SK-N-SH treated with all-trans-retinoic acid at 6 μM for 48 hours (cell line): ENCODE measurements at regions not wholly inside any gene's neighbourhood (a gene's known extent, or its start where the extent isn't known, plus 50 kb on each side); places are given as distances from the start of the nearest gene placed in this dataset.

ENCODE experiments used
- ARNTL ChIP-seq: fragments of 450-650 bp; formaldehyde crosslinking; IDR thresholded peaks from 2 replicates; pipeline ENCODE4 v1.5.0; 2020; ENCODE audit warnings: low read depth, mild to moderate bottlenecking, moderate library complexity, borderline replicate concordance
- BACH2 ChIP-seq: fragments of 250-450 bp; sonication (Bioruptor Pico); IDR thresholded peaks from 2 replicates; pipeline ENCODE4 v1.9.0; 2021; ENCODE audit warnings: mild to moderate bottlenecking, borderline replicate concordance
- ISL1 ChIP-seq: fragments of 250-450 bp; sonication (Bioruptor Pico); IDR thresholded peaks from 2 replicates; pipeline ENCODE4 v2.1.2; 2022; ENCODE audit warnings: mild to moderate bottlenecking, moderate library complexity
- OSR1 ChIP-seq: fragments of 250-450 bp; sonication (Bioruptor Pico); IDR thresholded peaks from 2 replicates; pipeline ENCODE4 v1.8.0; 2022; ENCODE audit warnings: moderate library complexity, mild to moderate bottlenecking, inconsistent platforms
- TCF4 ChIP-seq: fragments of 250-450 bp; sonication (Bioruptor Pico); IDR thresholded peaks from 2 replicates; pipeline ENCODE4 v1.8.0; 2021; ENCODE audit warnings: mild to moderate bottlenecking, moderate library complexity, borderline replicate concordance
- ZC3H10 ChIP-seq: fragments of 250-450 bp; sonication (Bioruptor Pico); IDR thresholded peaks from 2 replicates; pipeline ENCODE4 v1.5.1; 2021; ENCODE audit warnings: mild to moderate bottlenecking, moderate library complexity
- ZFP3 ChIP-seq: fragments of 250-450 bp; sonication (Bioruptor Pico); IDR thresholded peaks from 2 replicates; pipeline ENCODE4 v1.5.0; 2020; ENCODE audit warnings: mild to moderate bottlenecking, moderate library complexity
- ZNF70 ChIP-seq: fragments of 450-650 bp; formaldehyde crosslinking; IDR thresholded peaks from 2 replicates; pipeline ENCODE4 v1.5.0; 2020; ENCODE audit warnings: mild to moderate bottlenecking, moderate library complexity
- TF ChIP-seq, protein P1 (sequence below): fragments of 250-450 bp; sonication (Bioruptor Pico); IDR thresholded peaks from 2 replicates; pipeline ENCODE4 v1.8.0; 2020; ENCODE audit warnings: mild to moderate bottlenecking, moderate library complexity, borderline replicate concordance
- TF ChIP-seq, protein P2 (sequence below): fragments of 250-450 bp; sonication (Bioruptor Pico); IDR thresholded peaks from 2 replicates; pipeline ENCODE4 v1.5.1; 2020; ENCODE audit warnings: low read depth, mild to moderate bottlenecking, moderate library complexity

DNA sequence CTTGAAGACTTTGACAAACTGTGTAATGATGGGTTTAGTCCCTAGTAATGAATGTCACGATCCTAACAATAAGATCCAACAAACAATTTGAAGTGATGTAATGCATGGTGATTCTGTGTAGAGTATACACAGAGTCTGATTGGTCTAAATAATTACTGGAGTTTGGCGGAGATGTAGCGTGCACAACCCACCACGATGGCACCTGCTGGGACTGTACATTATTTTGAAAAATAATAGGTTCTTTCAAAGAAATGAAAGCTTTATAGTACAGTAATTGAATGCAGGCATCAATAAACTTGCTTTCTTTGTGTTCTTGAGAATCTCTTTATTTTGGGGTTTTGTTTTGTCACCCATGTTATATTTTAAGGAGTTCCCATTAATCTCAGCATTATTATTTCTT, 902.2 kb upstream of the PCDH7 start:
- TF ChIP-seq, protein P1, sequence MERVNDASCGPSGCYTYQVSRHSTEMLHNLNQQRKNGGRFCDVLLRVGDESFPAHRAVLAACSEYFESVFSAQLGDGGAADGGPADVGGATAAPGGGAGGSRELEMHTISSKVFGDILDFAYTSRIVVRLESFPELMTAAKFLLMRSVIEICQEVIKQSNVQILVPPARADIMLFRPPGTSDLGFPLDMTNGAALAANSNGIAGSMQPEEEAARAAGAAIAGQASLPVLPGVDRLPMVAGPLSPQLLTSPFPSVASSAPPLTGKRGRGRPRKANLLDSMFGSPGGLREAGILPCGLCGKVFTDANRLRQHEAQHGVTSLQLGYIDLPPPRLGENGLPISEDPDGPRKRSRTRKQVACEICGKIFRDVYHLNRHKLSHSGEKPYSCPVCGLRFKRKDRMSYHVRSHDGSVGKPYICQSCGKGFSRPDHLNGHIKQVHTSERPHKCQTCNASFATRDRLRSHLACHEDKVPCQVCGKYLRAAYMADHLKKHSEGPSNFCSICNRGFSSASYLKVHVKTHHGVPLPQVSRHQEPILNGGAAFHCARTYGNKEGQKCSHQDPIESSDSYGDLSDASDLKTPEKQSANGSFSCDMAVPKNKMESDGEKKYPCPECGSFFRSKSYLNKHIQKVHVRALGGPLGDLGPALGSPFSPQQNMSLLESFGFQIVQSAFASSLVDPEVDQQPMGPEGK (CRISPR knock-in tag) = no peak
- TF ChIP-seq, protein P2, sequence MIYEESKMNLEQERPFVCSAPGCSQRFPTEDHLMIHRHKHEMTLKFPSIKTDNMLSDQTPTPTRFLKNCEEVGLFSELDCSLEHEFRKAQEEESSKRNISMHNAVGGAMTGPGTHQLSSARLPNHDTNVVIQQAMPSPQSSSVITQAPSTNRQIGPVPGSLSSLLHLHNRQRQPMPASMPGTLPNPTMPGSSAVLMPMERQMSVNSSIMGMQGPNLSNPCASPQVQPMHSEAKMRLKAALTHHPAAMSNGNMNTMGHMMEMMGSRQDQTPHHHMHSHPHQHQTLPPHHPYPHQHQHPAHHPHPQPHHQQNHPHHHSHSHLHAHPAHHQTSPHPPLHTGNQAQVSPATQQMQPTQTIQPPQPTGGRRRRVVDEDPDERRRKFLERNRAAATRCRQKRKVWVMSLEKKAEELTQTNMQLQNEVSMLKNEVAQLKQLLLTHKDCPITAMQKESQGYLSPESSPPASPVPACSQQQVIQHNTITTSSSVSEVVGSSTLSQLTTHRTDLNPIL (CRISPR knock-in tag) = no peak
- no peak for TF ChIP-seq ZFP3 (CRISPR knock-in tag)
- no peak for TF ChIP-seq ZC3H10 (CRISPR knock-in tag)
- no peak for TF ChIP-seq ZNF70 (CRISPR knock-in tag)
- TF ChIP-seq ISL1 (CRISPR knock-in tag) = no peak
- TF ChIP-seq ARNTL (CRISPR knock-in tag) = no peak
- no peak for TF ChIP-seq BACH2 (CRISPR knock-in tag)
- TF ChIP-seq TCF4 = no peak
- TF ChIP-seq OSR1 (CRISPR knock-in tag) = no peak
